GM12878 (cell line): ENCODE measurements at regions not wholly inside any gene's neighbourhood (a gene's known extent, or its start where the extent isn't known, plus 50 kb on each side); places are given as distances from the start of the nearest gene placed in this dataset.

Experiments used
- ATAC-seq: fragments of 200-7000 bp; cut with Tn5 transposase; 3 replicates; pipeline ENCODE4 v1.9.1; 2020; ENCODE audit warnings: mild to moderate bottlenecking, moderate library complexity
- BruUV-seq: library from RNA; stranded (reverse); fragments of 400-500 nt; replicated peaks from 2 replicates; lab custom pipeline; 2021; lab: Mats Ljungman, UMichigan
- CTCF ChIA-PET: fragments of 300-600 bp; sonication (Branson Sonifier 250); formaldehyde crosslinking; extraction: SDS; loops from one replicate; lab custom pipeline; 2021; ENCODE audit warnings: inconsistent platforms; lab: Yijun Ruan, JAX
- POLR2A ChIA-PET: fragments of 350-600 bp; formaldehyde crosslinking; extraction: SDS; loops from one replicate; lab custom pipeline; 2021; ENCODE audit warnings: inconsistent platforms; lab: Charles Lee
- RAD21 ChIA-PET: fragments of 300-600 bp; sonication (Branson Sonifier 250); formaldehyde crosslinking; loops from one replicate; lab custom pipeline; 2023; ENCODE audit warnings: antibody characterized with exemption; ENCODE audit not compliant: unreplicated experiment; lab: Charles Lee
- SMC1A ChIA-PET: fragments of 300-600 bp; sonication (Branson Sonifier 250); formaldehyde crosslinking; loops from one replicate; lab custom pipeline; 2023; ENCODE audit not compliant: unreplicated experiment, uncharacterized antibody; lab: Charles Lee
- DNase-seq: peaks from one replicate; pipeline ENCODE4 v3.0.0-alpha.2; 2011; ENCODE audit warnings: low read depth, low spot score
- FAIRE-seq: peaks from 3 replicates; lab custom pipeline; 2011; peaks lifted over from hg19 to GRCh38; lab: Jason Lieb, UNC
- H2AFZ ChIP-seq: 2 replicates; pipeline ENCODE4 v1.6.0; 2011; ENCODE audit warnings: low read depth, low read length, control low read depth; ENCODE audit not compliant: control insufficient read depth
- H3K27ac ChIP-seq: 2 replicates; pipeline ENCODE4 v1.5.1; 2011; ENCODE audit warnings: control low read depth; ENCODE audit not compliant: control insufficient read depth, insufficient read depth
- H3K27me3 ChIP-seq, 2 experiments: replicated peaks in 1 of 2; 2 replicates each; pipeline versions ENCODE4 v1.6.0 to v1.6.1; 2011; ENCODE audit warnings: low read length in 1 of 2; ENCODE audit not compliant: control insufficient read depth in 2 of 2, insufficient read depth in 2 of 2
- H3K36me3 ChIP-seq, 2 experiments: 2 replicates each; pipeline ENCODE4 v1.5.1; 2011; ENCODE audit warnings: low read length in 1 of 2; ENCODE audit not compliant: control insufficient read depth in 2 of 2, insufficient read depth in 2 of 2
- H3K4me1 ChIP-seq: 2 replicates; pipeline ENCODE4 v1.6.1; 2011; ENCODE audit warnings: mild to moderate bottlenecking, low read length, moderate library complexity, mixed read lengths; ENCODE audit not compliant: control insufficient read depth, insufficient read depth
- H3K4me2 ChIP-seq: 2 replicates; pipeline ENCODE4 v1.6.0; 2011; ENCODE audit warnings: control low read depth; ENCODE audit not compliant: control insufficient read depth, insufficient read depth
- H3K4me3 ChIP-seq: fragments of 200-600 bp; sonication (generic); 2 replicates; pipeline ENCODE4 v1.5.1; 2016
- H3K79me2 ChIP-seq: 2 replicates; pipeline ENCODE4 v1.6.0; 2011; ENCODE audit warnings: low read length; ENCODE audit not compliant: control insufficient read depth, insufficient read depth
- H3K9ac ChIP-seq: 2 replicates; pipeline ENCODE4 v1.8.0; 2011; ENCODE audit warnings: low read length, control low read depth, mixed read lengths; ENCODE audit not compliant: control insufficient read depth, insufficient read depth
- H3K9me3 ChIP-seq: replicated peaks from 3 replicates; pipeline ENCODE4 v1.5.1; 2011; ENCODE audit warnings: mild to moderate bottlenecking, low read length; ENCODE audit not compliant: control insufficient read depth, insufficient read depth
- H4K20me1 ChIP-seq: 2 replicates; pipeline ENCODE4 v1.6.0; 2011; ENCODE audit not compliant: control insufficient read depth, insufficient read depth
- BHLHE40 ChIP-seq, 2 experiments: fragments of 450-650 bp in 1 of 2; IDR thresholded peaks; 2 replicates each; pipeline ENCODE4 v1.6.1; 2011 to 2017; ENCODE audit warnings: low read depth in 2 of 2, borderline replicate concordance in 1 of 2, improper control_type of control experiment in 1 of 2, low read length in 1 of 2, mild to moderate bottlenecking in 1 of 2
- HCFC1 ChIP-seq: fragments of 150-350 bp; IDR thresholded peaks from 2 replicates; pipeline ENCODE4 v1.6.1; 2014; ENCODE audit warnings: low read length
- JUNB ChIP-seq: IDR thresholded peaks from 2 replicates; pipeline ENCODE4 v1.6.1; 2016; ENCODE audit warnings: antibody characterized with exemption, mild to moderate bottlenecking
- POLR2AphosphoS5 ChIP-seq: IDR thresholded peaks from 2 replicates; pipeline ENCODE4 v1.6.1; 2011; ENCODE audit warnings: mild to moderate bottlenecking, low read length, inconsistent platforms
- STAT3 ChIP-seq: IDR thresholded peaks from 2 replicates; pipeline ENCODE4 v1.6.1; 2011; ENCODE audit warnings: low read depth, low read length, improper control_type of control experiment
- TAF1 ChIP-seq: IDR thresholded peaks from 2 replicates; pipeline ENCODE4 v1.6.1; 2011; ENCODE audit warnings: mild to moderate bottlenecking, low read depth, low read length, borderline replicate concordance
- WGBS: methylation state at CpG from one replicate; pipeline ENCODE4 v1.1.6; 2016; ENCODE audit warnings: low lambda C conversion rate; ENCODE audit not compliant: insufficient replicate concordance, insufficient coverage; ENCODE audit errors: missing lambda C conversion rate; 5-methylcytosine and 5-hydroxymethylcytosine counted together
- in situ Hi-C: fragments of 300-500 bp; cut with MboI; formaldehyde crosslinking; loops from 9 replicates; pipeline ENCODE4 v1.14.3; 2018; ENCODE audit warnings: mixed read lengths
- intact Hi-C: fragments of 100-400 bp; cut with micrococcal nuclease; formaldehyde crosslinking; loops from one replicate; pipeline ENCODE4 v1.14.2; 2022; ENCODE audit not compliant: unreplicated experiment
- TF ChIP-seq, protein P1 (sequence below): fragments of 450-650 bp; formaldehyde crosslinking; IDR thresholded peaks from 2 replicates; pipeline ENCODE4 v1.4.0; 2022; ENCODE audit warnings: mild to moderate bottlenecking, moderate library complexity
- TF ChIP-seq, protein P2 (sequence below): fragments of 450-650 bp; IDR thresholded peaks from 2 replicates; pipeline ENCODE4 v1.6.1; 2016; ENCODE audit warnings: mild to moderate bottlenecking
- TF ChIP-seq, protein P3 (sequence below): IDR thresholded peaks from 2 replicates; pipeline ENCODE4 v1.6.1; 2011; ENCODE audit warnings: mild to moderate bottlenecking, low read depth, low read length, moderate library complexity; ENCODE audit not compliant: insufficient replicate concordance
- TF ChIP-seq, protein P4 (sequence below): fragments of 450-650 bp; formaldehyde crosslinking; IDR thresholded peaks from 2 replicates; pipeline ENCODE4 v1.4.0; 2020; ENCODE audit warnings: mild to moderate bottlenecking, moderate library complexity

DNA sequence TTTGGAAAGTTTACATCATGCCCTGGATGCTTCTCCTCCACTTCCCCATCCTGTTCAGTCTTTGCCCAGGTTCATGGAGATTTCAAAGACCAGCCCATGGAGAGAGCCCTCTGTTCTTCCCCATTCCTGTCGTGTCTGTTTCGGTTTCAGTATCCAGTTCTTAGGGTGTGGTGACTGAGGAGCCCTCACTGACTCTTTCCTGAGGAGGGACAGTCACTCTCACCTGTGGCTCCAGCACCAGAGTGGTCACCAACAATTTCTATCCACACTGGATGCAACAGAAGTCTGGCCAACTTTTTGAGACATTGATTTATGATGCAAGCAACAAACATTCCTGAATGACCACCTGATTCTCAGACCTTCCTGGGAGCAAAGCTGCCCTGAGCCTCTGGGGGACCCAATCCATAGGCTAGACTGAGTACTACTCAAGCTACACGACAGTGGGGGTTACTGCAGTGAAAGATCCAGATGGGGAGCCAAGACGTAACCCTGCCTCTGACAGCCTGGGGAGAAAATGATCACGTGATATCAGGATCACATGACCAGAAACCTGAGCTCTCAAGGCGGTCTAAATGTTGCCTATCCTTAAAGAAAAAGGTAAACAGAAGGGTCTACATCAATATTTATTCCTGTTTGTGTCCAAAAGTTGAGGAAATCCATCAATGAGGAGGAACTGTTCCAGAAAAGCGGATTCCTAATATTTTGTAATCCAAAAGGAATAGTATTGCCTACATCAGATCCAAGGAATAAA, 76.2 kb upstream of the VPREB1 start:
- H3K4me2 ChIP-seq: peak overlapping the region; percentile 95
- WGBS: 1% methylated on average over 7 of the region's 7 CpGs
- TSS peak; percentile 93 for BruUV-seq
- peak overlapping the region; percentile 65; the same call in 1 of the 2 replicates for H3K9ac ChIP-seq
- in situ Hi-C loops: no loop called here
- POLR2A ChIA-PET: interaction anchor here (0.6 to 1.9 kb wide), 13 partner anchors 8 to 767 kb away, joined by 3 to 9 read pairs (median 3); partner anchors contain the start of gene TOP3B
- SMC1A ChIA-PET: interaction anchor here (1.0 to 5.8 kb wide), 23 partner anchors 9 to 789 kb away, joined by 3 to 47 read pairs (median 5); no protein-coding TSS in a partner anchor
- RAD21 ChIA-PET: interaction anchor here (0.7 to 4.8 kb wide), 21 partner anchors 10 to 970 kb away, joined by 3 to 34 read pairs (median 5); no protein-coding TSS in a partner anchor
- no peaks in the 10 kb centered on the region for H3K79me2 ChIP-seq
- DNase-seq: peak; percentile 57
- peak overlapping the region; percentile 52; the same call in 1 of the 2 replicates for H3K4me3 ChIP-seq
- H4K20me1 ChIP-seq: no peaks in the 10 kb centered on the region
- intact Hi-C loops: loop anchor here (1.0 kb wide), 1 partner anchor 27 kb away; no protein-coding TSS in a partner anchor
- no peaks in the 10 kb centered on the region for H3K36me3 ChIP-seq
- no peaks in the 10 kb centered on the region for H3K27me3 ChIP-seq
- peaks cover 15% of the 10 kb centered on the region for H3K4me1 ChIP-seq
- ATAC-seq: peak; percentile 74
- peak overlapping the region; percentile 88 for H2AFZ ChIP-seq
- CTCF ChIA-PET: interaction anchor here (1.0 to 8.4 kb wide), 17 partner anchors 8 to 792 kb away, joined by 3 to 61 read pairs (median 7); no protein-coding TSS in a partner anchor
- H3K27ac ChIP-seq: peak overlapping the region; percentile 83
- FAIRE-seq: peak; percentile 98
- no peaks in the 10 kb centered on the region for H3K9me3 ChIP-seq
- TF ChIP-seq STAT3 (no peak), JUNB (no peak), HCFC1 (peak; percentile 50), POLR2AphosphoS5 (peak; percentile 61), BHLHE40 (IDR thresholded peaks at IDR 0.05; ENCODE audit: borderline replicate concordance in 1 of 2, low read depth in 2 of 2, low read length in 1 of 2) (peak; percentile 56 to 87; a peak in 3 of 4 replicates), TAF1 (peak; percentile 26; the same call in 1 of the 2 replicates)
- TF ChIP-seq, protein P1, sequence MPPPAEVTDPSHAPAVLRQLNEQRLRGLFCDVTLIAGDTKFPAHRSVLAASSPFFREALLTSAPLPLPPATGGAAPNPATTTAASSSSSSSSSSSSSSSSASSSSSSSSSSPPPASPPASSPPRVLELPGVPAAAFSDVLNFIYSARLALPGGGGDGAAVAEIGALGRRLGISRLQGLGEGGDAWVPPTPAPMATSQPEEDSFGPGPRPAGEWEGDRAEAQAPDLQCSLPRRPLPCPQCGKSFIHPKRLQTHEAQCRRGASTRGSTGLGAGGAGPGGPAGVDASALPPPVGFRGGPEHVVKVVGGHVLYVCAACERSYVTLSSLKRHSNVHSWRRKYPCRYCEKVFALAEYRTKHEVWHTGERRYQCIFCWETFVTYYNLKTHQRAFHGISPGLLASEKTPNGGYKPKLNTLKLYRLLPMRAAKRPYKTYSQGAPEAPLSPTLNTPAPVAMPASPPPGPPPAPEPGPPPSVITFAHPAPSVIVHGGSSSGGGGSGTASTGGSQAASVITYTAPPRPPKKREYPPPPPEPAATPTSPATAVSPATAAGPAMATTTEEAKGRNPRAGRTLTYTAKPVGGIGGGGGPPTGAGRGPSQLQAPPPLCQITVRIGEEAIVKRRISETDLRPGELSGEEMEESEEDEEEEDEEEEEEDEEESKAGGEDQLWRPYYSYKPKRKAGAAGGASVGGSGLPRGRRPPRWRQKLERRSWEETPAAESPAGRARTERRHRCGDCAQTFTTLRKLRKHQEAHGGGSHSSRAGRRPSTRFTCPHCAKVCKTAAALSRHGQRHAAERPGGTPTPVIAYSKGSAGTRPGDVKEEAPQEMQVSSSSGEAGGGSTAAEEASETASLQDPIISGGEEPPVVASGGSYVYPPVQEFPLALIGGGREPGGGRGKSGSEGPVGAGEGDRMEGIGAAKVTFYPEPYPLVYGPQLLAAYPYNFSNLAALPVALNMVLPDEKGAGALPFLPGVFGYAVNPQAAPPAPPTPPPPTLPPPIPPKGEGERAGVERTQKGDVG (CRISPR knock-in tag): peak; percentile 90
- TF ChIP-seq, protein P2, sequence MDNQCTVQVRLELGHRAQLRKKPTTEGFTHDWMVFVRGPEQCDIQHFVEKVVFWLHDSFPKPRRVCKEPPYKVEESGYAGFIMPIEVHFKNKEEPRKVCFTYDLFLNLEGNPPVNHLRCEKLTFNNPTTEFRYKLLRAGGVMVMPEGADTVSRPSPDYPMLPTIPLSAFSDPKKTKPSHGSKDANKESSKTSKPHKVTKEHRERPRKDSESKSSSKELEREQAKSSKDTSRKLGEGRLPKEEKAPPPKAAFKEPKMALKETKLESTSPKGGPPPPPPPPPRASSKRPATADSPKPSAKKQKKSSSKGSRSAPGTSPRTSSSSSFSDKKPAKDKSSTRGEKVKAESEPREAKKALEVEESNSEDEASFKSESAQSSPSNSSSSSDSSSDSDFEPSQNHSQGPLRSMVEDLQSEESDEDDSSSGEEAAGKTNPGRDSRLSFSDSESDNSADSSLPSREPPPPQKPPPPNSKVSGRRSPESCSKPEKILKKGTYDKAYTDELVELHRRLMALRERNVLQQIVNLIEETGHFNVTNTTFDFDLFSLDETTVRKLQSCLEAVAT: 0 out of 2 replicates have a peak, but pooled peaks have one; percentile 51
- TF ChIP-seq, protein P3, sequence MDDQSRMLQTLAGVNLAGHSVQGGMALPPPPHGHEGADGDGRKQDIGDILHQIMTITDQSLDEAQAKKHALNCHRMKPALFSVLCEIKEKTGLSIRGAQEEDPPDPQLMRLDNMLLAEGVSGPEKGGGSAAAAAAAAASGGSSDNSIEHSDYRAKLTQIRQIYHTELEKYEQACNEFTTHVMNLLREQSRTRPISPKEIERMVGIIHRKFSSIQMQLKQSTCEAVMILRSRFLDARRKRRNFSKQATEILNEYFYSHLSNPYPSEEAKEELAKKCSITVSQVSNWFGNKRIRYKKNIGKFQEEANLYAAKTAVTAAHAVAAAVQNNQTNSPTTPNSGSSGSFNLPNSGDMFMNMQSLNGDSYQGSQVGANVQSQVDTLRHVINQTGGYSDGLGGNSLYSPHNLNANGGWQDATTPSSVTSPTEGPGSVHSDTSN: no peak
- TF ChIP-seq, protein P4, sequence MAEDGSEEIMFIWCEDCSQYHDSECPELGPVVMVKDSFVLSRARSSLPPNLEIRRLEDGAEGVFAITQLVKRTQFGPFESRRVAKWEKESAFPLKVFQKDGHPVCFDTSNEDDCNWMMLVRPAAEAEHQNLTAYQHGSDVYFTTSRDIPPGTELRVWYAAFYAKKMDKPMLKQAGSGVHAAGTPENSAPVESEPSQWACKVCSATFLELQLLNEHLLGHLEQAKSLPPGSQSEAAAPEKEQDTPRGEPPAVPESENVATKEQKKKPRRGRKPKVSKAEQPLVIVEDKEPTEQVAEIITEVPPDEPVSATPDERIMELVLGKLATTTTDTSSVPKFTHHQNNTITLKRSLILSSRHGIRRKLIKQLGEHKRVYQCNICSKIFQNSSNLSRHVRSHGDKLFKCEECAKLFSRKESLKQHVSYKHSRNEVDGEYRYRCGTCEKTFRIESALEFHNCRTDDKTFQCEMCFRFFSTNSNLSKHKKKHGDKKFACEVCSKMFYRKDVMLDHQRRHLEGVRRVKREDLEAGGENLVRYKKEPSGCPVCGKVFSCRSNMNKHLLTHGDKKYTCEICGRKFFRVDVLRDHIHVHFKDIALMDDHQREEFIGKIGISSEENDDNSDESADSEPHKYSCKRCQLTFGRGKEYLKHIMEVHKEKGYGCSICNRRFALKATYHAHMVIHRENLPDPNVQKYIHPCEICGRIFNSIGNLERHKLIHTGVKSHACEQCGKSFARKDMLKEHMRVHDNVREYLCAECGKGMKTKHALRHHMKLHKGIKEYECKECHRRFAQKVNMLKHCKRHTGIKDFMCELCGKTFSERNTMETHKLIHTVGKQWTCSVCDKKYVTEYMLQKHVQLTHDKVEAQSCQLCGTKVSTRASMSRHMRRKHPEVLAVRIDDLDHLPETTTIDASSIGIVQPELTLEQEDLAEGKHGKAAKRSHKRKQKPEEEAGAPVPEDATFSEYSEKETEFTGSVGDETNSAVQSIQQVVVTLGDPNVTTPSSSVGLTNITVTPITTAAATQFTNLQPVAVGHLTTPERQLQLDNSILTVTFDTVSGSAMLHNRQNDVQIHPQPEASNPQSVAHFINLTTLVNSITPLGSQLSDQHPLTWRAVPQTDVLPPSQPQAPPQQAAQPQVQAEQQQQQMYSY (CRISPR knock-in tag): peak; percentile 69
